ENCODE measurements at regions not wholly inside any gene's neighbourhood (a gene's known extent, or its start where the extent isn't known, plus 50 kb on each side); places are given as distances from the start of the nearest gene placed in this dataset.

GRCh38 chr1:87210151-87210550, 118.5 kb upstream of the LMO4 start:
- Histone ChIP-seq H3K36me3 (no peaks in the 10 kb centered on the region), H3K27ac (no peak overlapping the region), H3K9me3 (no peaks in the 10 kb centered on the region), H3K4me1 (no peaks in the 10 kb centered on the region), H3K4me3 (no peak overlapping the region), H3K27me3 (no peaks in the 10 kb centered on the region)
- intact Hi-C loops (cut with DNase I; ENCODE audit: low total_unique reads) = no loop called here
- no peak for DNase-seq (ENCODE audit: low spot score in 2 of 2)
- TF ChIP-seq CTCF (IDR thresholded peaks at IDR 0.05) = no peak
- no peak for TF ChIP-seq POLR2AphosphoS5 (IDR thresholded peaks at IDR 0.05)
- TF ChIP-seq POLR2A (IDR thresholded peaks at IDR 0.05) = no peak

GRCh38 chr1:87212431-87213134, 116.1 kb upstream of the LMO4 start:
- H3K36me3 ChIP-seq = no peaks in the 10 kb centered on the region
- TF ChIP-seq POLR2AphosphoS5 (IDR thresholded peaks at IDR 0.05) (no peak), CTCF (IDR thresholded peaks at IDR 0.05) (no peak), POLR2A (IDR thresholded peaks at IDR 0.05) (no peak)
- no peaks in the 10 kb centered on the region for H3K4me1 ChIP-seq
- DNase-seq (ENCODE audit: low spot score in 2 of 2) = no peak
- no peaks in the 10 kb centered on the region for H3K27me3 ChIP-seq
- H3K9me3 ChIP-seq = no peaks in the 10 kb centered on the region
- H3K4me3 ChIP-seq = no peak overlapping the region
- no peak overlapping the region for H3K27ac ChIP-seq
- intact Hi-C loops (cut with DNase I; ENCODE audit: low total_unique reads) = no loop called here

- intact Hi-C loops (cut with DNase I; ENCODE audit: low total_unique reads) = no loop called here
- DNase-seq (ENCODE audit: low spot score in 2 of 2) = no peak
- TF ChIP-seq POLR2AphosphoS5 (IDR thresholded peaks at IDR 0.05) = no peak
- no peak for TF ChIP-seq CTCF (IDR thresholded peaks at IDR 0.05)
- no peak for TF ChIP-seq POLR2A (IDR thresholded peaks at IDR 0.05)
- Histone ChIP-seq H3K4me1 (no peaks in the 10 kb centered on the region), H3K4me3 (no peak overlapping the region), H3K36me3 (no peaks in the 10 kb centered on the region), H3K27me3 (no peaks in the 10 kb centered on the region), H3K27ac (no peak overlapping the region), H3K9me3 (no peaks in the 10 kb centered on the region)
Observed at GRCh38 chr1:87213135-87213515, 115.6 kb upstream of the LMO4 start.

GRCh38 chr1:87215592-87215991, 113.1 kb upstream of the LMO4 start:
- no peak for TF ChIP-seq POLR2AphosphoS5 (IDR thresholded peaks at IDR 0.05)
- no peak overlapping the region for H3K27ac ChIP-seq
- no peaks in the 10 kb centered on the region for H3K4me1 ChIP-seq
- H3K27me3 ChIP-seq = no peaks in the 10 kb centered on the region
- no peaks in the 10 kb centered on the region for H3K9me3 ChIP-seq
- intact Hi-C loops (cut with DNase I; ENCODE audit: low total_unique reads) = loop anchor here (5.0 kb wide), 1 partner anchor 1327 kb away; no protein-coding TSS in a partner anchor
- no peak overlapping the region for H3K4me3 ChIP-seq
- DNase-seq (ENCODE audit: low spot score in 2 of 2) = no peak
- no peaks in the 10 kb centered on the region for H3K36me3 ChIP-seq

- Histone ChIP-seq H3K9me3 (no peaks in the 10 kb centered on the region), H3K4me3 (no peak overlapping the region), H3K27me3 (no peaks in the 10 kb centered on the region), H3K27ac (no peak overlapping the region), H3K4me1 (no peaks in the 10 kb centered on the region), H3K36me3 (no peaks in the 10 kb centered on the region)
- intact Hi-C loops (cut with DNase I; ENCODE audit: low total_unique reads) = loop anchor here (5.0 kb wide), 1 partner anchor 1324 kb away; no protein-coding TSS in a partner anchor
- TF ChIP-seq POLR2AphosphoS5 (IDR thresholded peaks at IDR 0.05) (no peak), POLR2A (IDR thresholded peaks at IDR 0.05) (no peak), CTCF (IDR thresholded peaks at IDR 0.05) (no peak)
- no peak for DNase-seq (ENCODE audit: low spot score in 2 of 2)
Observed at GRCh38 chr1:87218618-87219017, 110.1 kb upstream of the LMO4 start.

All from breast epithelium (tissue), 4 donors.